Muscle of leg (tissue), 3 donors: ENCODE measurements at regions not wholly inside any gene's neighbourhood (a gene's known extent, or its start where the extent isn't known, plus 50 kb on each side); places are given as distances from the start of the nearest gene placed in this dataset.
A peak's percentile ranks its signal among the peaks of the same experiment; 100 is the strongest.
"Not testable (repeated sequence)": the region's sequence is repeated elsewhere in the genome, so short reads cannot be mapped to it uniquely, and the experiment has no call there.

Source experiments
- DNase-seq: peaks from one replicate; pipeline ENCODE4 v3.0.0; 2013
- H3K27ac ChIP-seq: one replicate; pipeline ENCODE4 v1.5.1; 2013; ENCODE audit warnings: mild to moderate bottlenecking, low read length, control low read depth
- H3K27me3 ChIP-seq: one replicate; pipeline ENCODE4 v1.6.1; 2013; ENCODE audit warnings: low read length; ENCODE audit not compliant: control insufficient read depth, insufficient read depth
- H3K36me3 ChIP-seq: one replicate; pipeline ENCODE4 v1.6.1; 2013; ENCODE audit warnings: low read length; ENCODE audit not compliant: control insufficient read depth, insufficient read depth
- H3K4me1 ChIP-seq: one replicate; pipeline ENCODE4 v1.6.1; 2013; ENCODE audit warnings: low read length; ENCODE audit not compliant: control insufficient read depth, insufficient read depth
- H3K4me3 ChIP-seq: one replicate; pipeline ENCODE4 v1.5.1; 2013; ENCODE audit warnings: low read length, control low read depth
- H3K9me3 ChIP-seq: replicated peaks from 2 replicates; pipeline ENCODE4 v1.6.1; 2013; ENCODE audit warnings: low read depth, low read length; ENCODE audit not compliant: control insufficient read depth
- WGBS: methylation state at CpG from one replicate; pipeline ENCODE4 v1.1.5; 2013; ENCODE audit warnings: missing lambda C conversion rate; ENCODE audit not compliant: insufficient coverage; 5-methylcytosine and 5-hydroxymethylcytosine counted together

DNA sequence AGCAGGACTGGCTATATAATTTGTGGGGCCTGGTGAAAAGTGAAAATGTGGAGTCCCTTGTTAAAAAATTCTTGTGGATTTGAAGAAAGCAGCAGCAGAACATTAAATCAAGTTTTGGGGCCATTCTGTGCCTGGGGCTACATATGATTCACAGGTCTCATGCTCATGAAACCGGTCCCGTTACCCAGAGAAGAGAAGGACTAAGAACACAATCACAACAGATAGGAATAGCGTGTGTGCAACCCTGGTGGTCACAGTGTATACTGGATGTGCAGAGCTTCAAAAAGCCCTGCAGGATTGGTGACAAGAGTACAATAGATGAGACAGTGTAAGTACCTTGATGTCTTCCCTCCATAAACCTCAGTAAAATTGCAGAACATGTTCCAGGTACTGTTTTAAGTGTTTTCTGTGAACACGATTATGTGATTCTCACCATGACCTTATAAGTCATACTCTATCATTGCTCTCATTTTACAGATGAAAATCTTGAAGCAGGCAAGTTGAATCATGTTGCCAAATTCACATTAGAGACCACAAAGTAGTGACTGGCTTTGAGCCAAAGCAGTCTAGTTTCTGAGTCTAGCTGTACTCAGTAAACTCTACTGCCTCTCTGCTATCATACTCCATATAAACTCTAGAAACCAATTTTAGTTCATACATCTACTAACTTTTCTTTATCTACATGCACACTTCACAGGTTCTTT, 636.5 kb downstream of the TAF11L14 start:
- Histone ChIP-seq H3K4me3 (no peak overlapping the region), H3K4me1 (no peaks in the 10 kb centered on the region), H3K27ac (no peak overlapping the region), H3K27me3 (no peaks in the 10 kb centered on the region), H3K9me3 (no peaks in the 10 kb centered on the region), H3K36me3 (no peaks in the 10 kb centered on the region)
- 90% methylated on average over 2 of the region's 4 CpGs for WGBS
- DNase-seq, result peak; percentile 42

DNA sequence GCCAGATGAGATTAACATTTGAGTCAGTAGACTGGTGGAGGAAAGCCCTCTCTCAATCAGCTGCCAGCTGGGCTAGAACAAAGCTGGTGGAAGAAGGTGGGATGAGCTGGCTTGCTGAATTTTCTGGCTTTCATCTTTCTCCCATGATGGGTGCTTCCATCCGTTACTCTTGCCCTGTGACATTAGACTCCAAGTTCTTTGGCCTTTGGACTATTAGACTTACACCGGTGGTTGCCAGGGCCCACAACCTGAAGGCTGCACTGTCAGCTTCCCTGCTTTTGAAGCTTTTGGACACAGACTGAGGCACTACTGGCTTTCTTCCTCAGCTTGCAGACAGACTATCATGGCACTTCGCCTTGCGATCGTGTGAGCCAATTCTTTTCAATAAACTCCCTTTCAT, 642.7 kb downstream of the TAF11L14 start:
- no peaks in the 10 kb centered on the region for H3K9me3 ChIP-seq
- DNase-seq, result no peak
- H3K36me3 ChIP-seq, result no peaks in the 10 kb centered on the region
- H3K4me1 ChIP-seq, result no peaks in the 10 kb centered on the region
- H3K27ac ChIP-seq, result no peak overlapping the region
- no peaks in the 10 kb centered on the region for H3K27me3 ChIP-seq
- WGBS, result 100% methylated on average over 2 of the region's 5 CpGs
- H3K4me3 ChIP-seq, result no peak overlapping the region

DNA sequence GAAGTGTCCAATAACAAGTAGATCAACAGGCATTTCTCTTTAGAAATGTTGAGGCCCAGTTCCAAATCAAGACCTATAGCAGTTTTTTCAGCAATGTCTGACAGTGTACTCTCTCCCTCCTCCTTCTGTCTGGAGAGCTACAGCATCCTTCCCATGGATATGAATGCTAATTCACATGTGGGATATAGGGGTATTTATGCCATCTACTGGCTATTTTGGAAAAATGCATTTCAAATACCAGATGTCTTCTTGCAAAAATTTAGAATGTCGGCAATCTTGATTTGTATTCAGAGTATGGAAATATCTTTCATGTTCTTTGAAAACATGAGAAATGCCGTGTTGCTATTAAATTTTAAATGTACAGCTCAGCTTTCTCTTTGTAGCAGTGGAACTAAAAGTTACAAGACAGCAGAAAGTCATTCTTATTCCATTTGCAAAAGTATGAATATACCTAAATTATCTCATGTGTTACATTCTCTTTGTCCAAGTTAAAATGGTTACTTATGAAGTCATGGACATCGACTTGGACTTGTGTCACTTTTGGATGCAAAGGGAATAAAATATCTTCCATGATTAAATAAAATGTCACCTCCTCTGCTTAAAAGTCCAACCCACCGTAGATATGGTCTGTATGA, 647.8 kb downstream of the TAF11L14 start:
- Histone ChIP-seq H3K4me3 (no peak overlapping the region), H3K27me3 (no peaks in the 10 kb centered on the region), H3K4me1 (no peaks in the 10 kb centered on the region), H3K36me3 (no peaks in the 10 kb centered on the region), H3K9me3 (no peaks in the 10 kb centered on the region), H3K27ac (no peak overlapping the region)
- DNase-seq, result peak; percentile 77
- WGBS, result no CpG with 5 or more reads among the region's 4 CpGs

DNA sequence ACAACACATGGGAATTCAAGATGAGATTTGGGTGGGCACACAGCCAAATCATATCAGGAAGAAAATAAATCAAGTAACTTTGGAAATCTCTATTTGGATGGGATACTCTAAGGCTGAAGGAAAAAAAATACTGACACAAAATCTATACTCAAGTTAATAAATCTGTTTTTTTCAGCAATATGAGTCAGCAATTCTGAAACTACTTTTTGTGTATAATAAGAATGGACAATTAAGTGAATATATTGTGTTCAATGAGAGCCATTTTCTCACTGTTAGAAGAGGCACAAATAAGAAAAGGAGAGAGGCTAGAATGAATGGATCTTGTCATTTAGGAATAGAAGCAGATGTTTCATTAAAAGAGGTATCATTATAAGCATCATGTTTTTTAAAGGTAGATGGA, 651.0 kb downstream of the TAF11L14 start:
- H3K9me3 ChIP-seq, result no peaks in the 10 kb centered on the region
- H3K4me3 ChIP-seq, result no peak overlapping the region
- no peaks in the 10 kb centered on the region for H3K4me1 ChIP-seq
- H3K27ac ChIP-seq, result no peak overlapping the region
- no peaks in the 10 kb centered on the region for H3K36me3 ChIP-seq
- H3K27me3 ChIP-seq, result no peaks in the 10 kb centered on the region
- DNase-seq, result no peak

DNA sequence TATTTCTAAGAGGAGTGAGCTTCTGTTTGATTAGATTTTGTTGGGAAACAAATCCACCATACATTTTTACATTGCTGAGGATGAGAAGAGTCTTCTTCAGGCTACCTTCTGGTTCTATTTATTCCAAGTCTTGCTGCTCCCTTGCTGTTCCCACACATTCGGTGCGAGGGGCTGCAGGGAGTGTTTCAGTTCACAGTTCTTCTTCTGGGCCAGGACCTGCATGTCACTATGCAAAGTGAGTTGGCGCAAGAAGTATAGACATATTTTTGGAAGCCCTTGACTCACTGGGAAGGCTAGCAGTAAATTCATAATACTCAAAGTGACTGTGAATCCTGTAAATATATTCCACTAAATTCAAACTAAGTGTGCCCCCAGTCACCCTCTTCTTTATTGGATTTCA, 657.9 kb downstream of the TAF11L14 start:
- no peak overlapping the region for H3K27ac ChIP-seq
- no peaks in the 10 kb centered on the region for H3K27me3 ChIP-seq
- no peak for DNase-seq
- H3K4me3 ChIP-seq, result no peak overlapping the region
- 28% methylated on average over 2 of the region's 3 CpGs for WGBS
- H3K36me3 ChIP-seq, result no peaks in the 10 kb centered on the region
- H3K4me1 ChIP-seq, result no peaks in the 10 kb centered on the region
- H3K9me3 ChIP-seq, result no peaks in the 10 kb centered on the region

DNA sequence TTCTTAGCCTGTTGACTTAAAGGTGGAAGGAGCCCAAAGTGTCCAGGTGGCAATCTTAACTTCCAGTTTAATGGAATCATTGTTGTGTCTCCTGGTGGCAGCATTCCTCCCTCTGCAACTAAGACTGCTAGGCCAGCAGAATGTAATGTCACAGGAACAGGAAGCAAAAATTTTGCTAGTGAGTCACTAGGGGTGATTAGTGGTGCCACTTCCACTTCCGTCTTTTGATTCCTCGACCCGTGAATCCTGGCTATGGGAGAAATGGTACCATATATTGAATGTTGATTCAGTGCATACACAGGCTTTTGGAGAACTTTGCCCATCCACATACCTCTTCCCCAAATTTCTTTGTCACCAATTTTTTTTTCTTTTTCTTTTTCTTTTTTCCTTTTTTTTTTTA, 661.4 kb downstream of the TAF11L14 start:
- H3K9me3 ChIP-seq, H3K4me3 ChIP-seq, H3K4me1 ChIP-seq, H3K27me3 ChIP-seq, H3K36me3 ChIP-seq, H3K27ac ChIP-seq, DNase-seq: not testable (repeated sequence)
- WGBS, result no CpG with 5 or more reads among the region's 3 CpGs

DNA sequence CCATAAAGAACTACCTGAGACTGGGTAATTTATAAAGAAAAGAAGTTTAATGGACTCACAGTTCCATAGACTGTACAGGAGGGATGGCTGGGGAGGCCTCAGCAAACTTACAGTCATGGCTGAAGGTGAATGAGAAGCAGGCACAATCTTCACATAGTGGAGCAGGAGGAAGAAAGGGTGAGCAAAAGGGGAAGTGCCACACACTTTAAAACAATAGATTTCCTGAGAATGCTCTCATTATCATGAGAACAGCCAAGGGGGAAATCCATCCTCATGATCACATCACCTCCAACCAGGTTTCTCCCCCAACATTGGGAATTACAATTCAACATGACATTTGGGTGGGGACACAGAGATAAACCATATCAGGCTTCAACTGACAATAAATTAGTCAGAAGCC, 664.9 kb downstream of the TAF11L14 start:
- DNase-seq, result no peak
- H3K4me1 ChIP-seq, result no peaks in the 10 kb centered on the region
- no peak overlapping the region for H3K4me3 ChIP-seq
- H3K36me3 ChIP-seq, result no peaks in the 10 kb centered on the region
- H3K9me3 ChIP-seq, result no peaks in the 10 kb centered on the region
- no peaks in the 10 kb centered on the region for H3K27me3 ChIP-seq
- H3K27ac ChIP-seq, result no peak overlapping the region

DNA sequence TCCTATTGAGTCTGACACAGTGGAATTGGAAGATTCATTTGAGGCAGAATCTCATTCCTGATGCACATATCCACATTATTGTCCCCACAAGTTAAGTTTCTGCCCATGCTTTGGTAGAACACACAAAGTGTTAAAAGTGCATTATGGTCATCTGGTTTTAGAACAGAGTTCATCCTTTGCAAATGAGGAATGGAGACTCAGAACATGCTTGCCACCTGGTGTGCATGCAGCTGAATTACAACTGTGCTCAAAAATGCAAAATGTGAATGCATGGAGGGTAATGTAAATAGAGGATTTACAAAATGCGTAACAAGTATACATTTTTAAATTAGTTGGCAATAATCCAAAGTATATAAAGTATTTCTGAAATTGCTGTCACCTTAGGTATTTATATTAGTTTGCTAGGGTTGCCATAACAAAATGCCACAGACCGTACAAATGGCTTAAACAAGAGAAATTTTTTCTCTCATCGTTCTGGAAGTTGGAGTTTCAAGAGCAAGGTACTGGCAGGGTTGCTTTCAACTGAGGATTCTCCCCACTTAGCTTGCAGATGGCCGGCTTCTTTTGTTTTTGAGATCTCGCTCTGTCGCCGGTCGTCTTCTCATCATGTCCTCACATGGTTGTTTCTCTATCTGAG, 671.1 kb downstream of the TAF11L14 start:
- DNase-seq, result peak; percentile 61
- no peaks in the 10 kb centered on the region for H3K36me3 ChIP-seq
- no peak overlapping the region for H3K27ac ChIP-seq
- WGBS, result 72% methylated on average over 6 of the region's 8 CpGs
- H3K4me1 ChIP-seq, result no peaks in the 10 kb centered on the region
- H3K27me3 ChIP-seq, result no peaks in the 10 kb centered on the region
- H3K9me3 ChIP-seq, result no peaks in the 10 kb centered on the region
- no peak overlapping the region for H3K4me3 ChIP-seq

DNA sequence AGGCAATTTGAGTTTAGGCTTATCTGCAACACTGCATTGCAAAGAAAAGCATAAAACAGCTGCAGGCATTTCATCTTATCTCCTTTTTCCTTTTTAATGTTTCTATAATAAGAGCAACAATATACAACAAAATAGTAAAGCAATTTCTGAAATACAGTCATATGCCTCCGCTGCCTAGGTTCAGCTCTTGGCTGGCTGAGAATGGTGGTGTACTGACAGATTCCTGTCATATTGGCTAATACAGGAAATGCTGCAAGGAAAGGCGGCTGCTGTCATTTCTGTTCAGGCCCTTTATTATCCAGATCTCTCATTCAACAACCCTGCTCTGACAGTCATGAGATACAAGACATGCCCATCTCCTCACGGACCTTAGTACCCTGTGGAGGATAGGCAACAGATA, 677.0 kb downstream of the TAF11L14 start:
- no peaks in the 10 kb centered on the region for H3K9me3 ChIP-seq
- H3K4me3 ChIP-seq, result no peak overlapping the region
- H3K4me1 ChIP-seq, result no peaks in the 10 kb centered on the region
- H3K27ac ChIP-seq, result no peak overlapping the region
- H3K27me3 ChIP-seq, result no peaks in the 10 kb centered on the region
- no peaks in the 10 kb centered on the region for H3K36me3 ChIP-seq
- no CpG with 5 or more reads among the region's 3 CpGs for WGBS
- no peak for DNase-seq

DNA sequence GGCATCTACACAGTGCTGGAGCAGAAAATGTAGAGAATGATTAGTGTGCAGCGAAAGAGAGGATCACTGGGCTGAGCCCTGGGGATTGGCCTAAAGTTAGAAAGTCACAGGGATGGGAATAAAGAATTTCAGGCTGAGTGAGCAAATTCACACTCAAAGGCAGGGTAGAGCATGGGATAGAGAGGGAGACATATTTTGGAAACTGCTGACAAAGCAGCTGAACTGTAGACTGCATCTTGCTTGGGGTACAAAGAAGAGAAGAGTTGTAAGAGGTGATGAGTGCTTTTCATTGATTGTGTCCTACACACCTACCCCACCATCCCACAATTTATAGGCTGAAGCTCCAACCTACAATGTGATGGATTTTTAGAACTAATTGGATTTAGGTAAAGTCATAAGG, 677.8 kb downstream of the TAF11L14 start:
- no peaks in the 10 kb centered on the region for H3K36me3 ChIP-seq

More for the DNA sequence above, 677.8 kb downstream of the TAF11L14 start:
- Histone ChIP-seq H3K9me3 (no peaks in the 10 kb centered on the region), H3K27ac (no peak overlapping the region), H3K4me3 (no peak overlapping the region), H3K4me1 (no peaks in the 10 kb centered on the region), H3K27me3 (no peaks in the 10 kb centered on the region)
- WGBS, result 79% methylated on average over 1 of the region's 1 CpG
- DNase-seq, result no peak
